ENCODE measurements at regions not wholly inside any gene's neighbourhood (a gene's known extent, or its start where the extent isn't known, plus 50 kb on each side); places are given as distances from the start of the nearest gene placed in this dataset.

GRCh38 chr6:149227796-149228195, 89.7 kb upstream of the TAB2 start:
- TF ChIP-seq, protein P1, sequence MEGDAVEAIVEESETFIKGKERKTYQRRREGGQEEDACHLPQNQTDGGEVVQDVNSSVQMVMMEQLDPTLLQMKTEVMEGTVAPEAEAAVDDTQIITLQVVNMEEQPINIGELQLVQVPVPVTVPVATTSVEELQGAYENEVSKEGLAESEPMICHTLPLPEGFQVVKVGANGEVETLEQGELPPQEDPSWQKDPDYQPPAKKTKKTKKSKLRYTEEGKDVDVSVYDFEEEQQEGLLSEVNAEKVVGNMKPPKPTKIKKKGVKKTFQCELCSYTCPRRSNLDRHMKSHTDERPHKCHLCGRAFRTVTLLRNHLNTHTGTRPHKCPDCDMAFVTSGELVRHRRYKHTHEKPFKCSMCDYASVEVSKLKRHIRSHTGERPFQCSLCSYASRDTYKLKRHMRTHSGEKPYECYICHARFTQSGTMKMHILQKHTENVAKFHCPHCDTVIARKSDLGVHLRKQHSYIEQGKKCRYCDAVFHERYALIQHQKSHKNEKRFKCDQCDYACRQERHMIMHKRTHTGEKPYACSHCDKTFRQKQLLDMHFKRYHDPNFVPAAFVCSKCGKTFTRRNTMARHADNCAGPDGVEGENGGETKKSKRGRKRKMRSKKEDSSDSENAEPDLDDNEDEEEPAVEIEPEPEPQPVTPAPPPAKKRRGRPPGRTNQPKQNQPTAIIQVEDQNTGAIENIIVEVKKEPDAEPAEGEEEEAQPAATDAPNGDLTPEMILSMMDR (IDR thresholded peaks at IDR 0.05; ENCODE audit: insufficient read depth, low read length, poor library complexity, severe bottlenecking) = no peak
- Histone ChIP-seq H3K27me3 (ENCODE audit: control insufficient read depth, insufficient read depth, low read length) (no peaks in the 10 kb centered on the region), H3K36me3 (ENCODE audit: control insufficient read depth, insufficient read depth, low read length) (no peaks in the 10 kb centered on the region), H3K4me3 (ENCODE audit: low read depth, low read length) (no peak overlapping the region)
- no peak for DNase-seq (ENCODE audit: low read depth)

DNA sequence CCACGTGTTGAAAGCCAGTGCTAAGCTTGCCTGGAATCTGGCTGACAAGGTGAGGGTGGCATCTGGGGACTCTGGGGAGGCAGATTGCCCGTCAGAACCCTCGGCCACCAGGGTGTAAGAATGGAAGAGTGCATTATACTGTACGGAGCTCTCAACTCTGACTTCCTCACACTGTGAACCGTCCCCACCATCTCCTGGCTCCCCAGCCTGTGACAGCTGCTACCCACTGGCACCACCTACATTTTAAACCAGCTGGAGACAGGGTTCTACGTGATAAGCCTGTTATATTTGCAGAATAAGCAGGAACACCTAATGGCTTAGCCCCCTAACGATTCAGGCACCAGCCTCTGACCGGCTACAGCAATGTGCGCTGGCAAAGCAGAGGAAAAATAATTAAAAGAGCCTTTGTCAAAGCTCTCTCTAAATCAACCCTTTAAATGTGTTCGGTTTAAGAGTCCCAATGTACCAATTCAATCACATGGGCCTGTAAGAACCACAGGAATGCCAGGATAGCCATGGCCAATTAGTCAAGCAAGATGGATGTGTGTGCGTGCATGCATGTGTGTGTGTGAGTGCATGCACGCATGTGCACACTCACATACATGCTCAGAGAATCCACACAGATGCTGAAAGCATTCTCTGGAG, 89.1 kb upstream of the TAB2 start:
- no peak for DNase-seq (ENCODE audit: low read depth)
- TF ChIP-seq, protein P1 (IDR thresholded peaks at IDR 0.05; ENCODE audit: insufficient read depth, low read length, poor library complexity, severe bottlenecking) = no peak
- Histone ChIP-seq H3K27me3 (ENCODE audit: control insufficient read depth, insufficient read depth, low read length) (no peaks in the 10 kb centered on the region), H3K36me3 (ENCODE audit: control insufficient read depth, insufficient read depth, low read length) (no peaks in the 10 kb centered on the region), H3K4me3 (ENCODE audit: low read depth, low read length) (no peak overlapping the region)

DNA sequence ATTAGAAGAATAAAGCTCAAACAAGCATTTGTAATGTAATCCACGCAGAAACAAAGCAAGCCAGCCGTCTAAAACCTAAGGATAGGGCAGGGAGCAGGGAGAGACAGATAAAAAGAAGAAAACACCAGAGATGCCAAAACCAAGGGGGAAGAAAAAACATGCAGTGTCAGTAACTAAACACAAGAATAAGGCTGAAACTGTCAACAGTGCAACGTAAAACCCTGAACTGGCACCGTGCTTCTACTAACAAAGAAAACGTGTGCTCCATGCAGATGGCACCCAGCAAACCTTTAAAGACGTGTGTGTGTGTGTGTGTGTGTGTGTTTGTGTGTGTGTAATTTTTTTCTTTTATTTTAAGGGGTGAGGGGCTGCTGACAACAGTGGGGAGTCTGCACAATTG, 88.4 kb upstream of the TAB2 start:
- TF ChIP-seq, protein P1 (IDR thresholded peaks at IDR 0.05; ENCODE audit: insufficient read depth, low read length, poor library complexity, severe bottlenecking) = no peak
- no peak for DNase-seq (ENCODE audit: low read depth)
- H3K27me3 ChIP-seq (ENCODE audit: control insufficient read depth, insufficient read depth, low read length) = no peaks in the 10 kb centered on the region
- H3K4me3 ChIP-seq (ENCODE audit: low read depth, low read length) = no peak overlapping the region
- H3K36me3 ChIP-seq (ENCODE audit: control insufficient read depth, insufficient read depth, low read length) = no peaks in the 10 kb centered on the region

DNA sequence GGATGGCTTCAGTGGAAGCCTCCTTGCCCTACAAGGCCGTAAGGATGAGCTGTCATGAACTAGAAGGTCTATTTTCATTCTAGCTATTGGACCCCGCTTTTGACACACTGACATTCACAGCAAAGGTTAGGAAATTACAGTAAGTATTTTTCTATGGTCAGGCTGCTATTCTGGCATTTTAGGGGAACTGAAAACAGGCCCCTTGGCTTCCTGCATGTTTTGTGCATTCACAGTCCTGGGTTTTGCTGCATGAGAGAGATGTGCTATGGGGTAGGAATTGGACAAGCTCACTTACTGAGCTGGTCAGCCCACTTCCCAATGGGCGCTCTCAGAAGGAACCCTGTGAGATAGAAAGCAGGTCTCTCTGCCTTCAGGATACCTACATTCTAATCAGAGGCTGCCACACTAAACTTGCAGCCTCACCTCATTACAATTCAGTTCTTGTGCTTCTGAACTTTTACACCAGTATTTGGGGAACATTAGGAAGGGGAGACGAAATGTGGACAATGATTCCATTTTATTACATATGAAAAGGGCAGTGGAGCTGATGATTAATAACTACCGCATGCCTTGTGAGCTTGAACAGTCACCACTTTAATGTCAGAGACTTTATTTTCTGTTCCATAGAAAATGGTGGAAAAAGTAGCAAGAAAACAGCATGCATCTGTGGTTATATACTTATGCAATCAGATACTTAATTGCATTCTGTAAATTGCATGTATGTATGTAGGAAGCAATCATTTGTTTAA, 86.6 kb upstream of the TAB2 start:
- DNase-seq (ENCODE audit: low read depth) = no peak
- H3K36me3 ChIP-seq (ENCODE audit: control insufficient read depth, insufficient read depth, low read length) = no peaks in the 10 kb centered on the region
- H3K27me3 ChIP-seq (ENCODE audit: control insufficient read depth, insufficient read depth, low read length) = no peaks in the 10 kb centered on the region
- TF ChIP-seq, protein P1 (IDR thresholded peaks at IDR 0.05; ENCODE audit: insufficient read depth, low read length, poor library complexity, severe bottlenecking) = no peak
- no peak overlapping the region for H3K4me3 ChIP-seq (ENCODE audit: low read depth, low read length)

DNA sequence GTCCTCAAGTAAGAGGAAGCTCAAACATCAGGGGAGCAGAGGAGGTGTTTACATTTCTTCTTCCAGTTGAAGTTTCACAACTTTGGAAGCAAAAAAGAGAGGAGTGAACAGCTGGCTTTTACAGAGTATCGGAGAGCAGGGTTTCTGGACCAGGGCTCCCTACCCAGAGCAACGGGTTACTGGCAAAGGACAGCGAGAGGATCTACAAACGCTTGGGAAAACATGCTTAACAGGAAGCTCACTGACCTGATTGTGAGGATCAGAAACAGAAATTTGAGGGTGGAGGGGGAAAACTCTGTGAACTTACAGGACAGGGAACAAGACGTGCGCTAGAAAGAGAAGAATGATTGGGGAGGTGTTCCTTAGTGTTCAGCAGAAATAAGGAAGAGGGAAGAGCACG, 85.7 kb upstream of the TAB2 start:
- TF ChIP-seq, protein P1 (IDR thresholded peaks at IDR 0.05; ENCODE audit: insufficient read depth, low read length, poor library complexity, severe bottlenecking) = no peak
- no peak for DNase-seq (ENCODE audit: low read depth)
- no peaks in the 10 kb centered on the region for H3K27me3 ChIP-seq (ENCODE audit: control insufficient read depth, insufficient read depth, low read length)

More for the DNA sequence above, 85.7 kb upstream of the TAB2 start:
- no peaks in the 10 kb centered on the region for H3K36me3 ChIP-seq (ENCODE audit: control insufficient read depth, insufficient read depth, low read length)
- no peak overlapping the region for H3K4me3 ChIP-seq (ENCODE audit: low read depth, low read length)

Data from kidney epithelial cell (primary cell).